NCI-H510A (cell line): ENCODE measurements at regions not wholly inside any gene's neighbourhood (a gene's known extent, or its start where the extent isn't known, plus 50 kb on each side); places are given as distances from the start of the nearest gene placed in this dataset.
"Not testable (repeated sequence)": the region's sequence is repeated elsewhere in the genome, so short reads cannot be mapped to it uniquely, and the experiment has no call there.

Experiments used
- DNase-seq: peaks from one replicate; lab custom pipeline; 2025; lab: John Stamatoyannopoulos, UW

DNA sequence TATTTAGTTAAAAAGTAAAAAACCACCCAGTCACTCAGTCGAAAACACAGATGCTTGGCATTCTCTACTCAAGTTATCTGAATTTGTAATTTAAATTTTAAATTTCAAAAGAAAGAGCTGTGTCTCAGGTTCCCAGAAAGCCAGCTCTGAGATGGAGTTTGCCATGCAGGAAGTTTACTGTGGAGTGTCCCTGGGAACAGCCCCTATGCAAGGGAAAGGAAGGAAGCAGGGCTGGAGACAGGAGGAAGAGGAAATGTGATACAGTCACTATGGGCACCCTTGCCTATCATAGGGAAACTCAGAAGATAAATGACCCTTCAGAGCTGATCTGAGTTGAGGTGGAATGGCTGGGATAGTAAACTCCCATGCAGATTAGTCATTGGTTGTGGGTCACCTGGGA lies 408.8 kb upstream of the ACTBL2 start:
- DNase-seq: no peak

GRCh38 chr5:57889558-57889957 lies 406.9 kb upstream of the ACTBL2 start:
- no peak for DNase-seq

GRCh38 chr5:57887851-57888621 lies 405.4 kb upstream of the ACTBL2 start:
- no peak for DNase-seq

DNA sequence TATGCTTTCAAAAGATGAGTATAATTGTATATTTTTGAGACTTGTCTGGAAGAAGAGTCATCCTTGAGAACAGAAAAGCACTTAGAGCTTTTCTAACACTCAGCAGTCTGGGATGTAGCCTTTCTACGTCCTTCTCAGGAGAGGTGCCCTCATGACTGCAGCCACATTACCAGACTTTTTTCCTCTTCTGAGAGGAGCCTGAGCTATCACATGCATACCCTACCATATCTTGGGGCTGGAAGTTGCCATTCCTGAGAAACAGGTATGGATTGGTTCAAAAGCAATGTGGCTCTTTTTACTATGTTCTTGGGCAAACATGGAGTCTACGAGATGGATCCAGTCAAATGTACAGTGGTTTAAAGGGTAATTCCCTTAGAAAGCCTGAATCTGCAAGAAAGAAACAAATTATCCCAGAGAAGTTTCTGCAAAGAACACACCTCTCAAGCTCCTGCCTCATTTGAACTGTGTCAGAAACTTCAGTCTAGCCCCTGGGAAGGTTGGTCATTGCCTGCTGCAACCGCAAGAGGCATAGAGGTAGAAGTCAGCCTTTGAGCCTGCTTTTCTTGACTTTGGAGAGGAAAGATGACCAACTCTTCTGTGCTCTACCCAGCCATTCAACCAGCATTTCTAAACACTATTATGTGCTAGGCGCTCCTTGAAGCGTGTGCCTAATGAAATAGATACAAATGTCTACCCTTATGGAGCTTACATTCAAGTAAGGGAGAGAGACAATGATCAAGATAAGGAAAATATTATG lies 401.9 kb upstream of the ACTBL2 start:
- DNase-seq: no peak

- DNase-seq: no peak
These were observed 397.6 kb upstream of the ACTBL2 start for GRCh38 chr5:57880216-57880615.

- no peak for DNase-seq
These were observed 395.7 kb upstream of the ACTBL2 start for GRCh38 chr5:57878301-57878722.

DNA sequence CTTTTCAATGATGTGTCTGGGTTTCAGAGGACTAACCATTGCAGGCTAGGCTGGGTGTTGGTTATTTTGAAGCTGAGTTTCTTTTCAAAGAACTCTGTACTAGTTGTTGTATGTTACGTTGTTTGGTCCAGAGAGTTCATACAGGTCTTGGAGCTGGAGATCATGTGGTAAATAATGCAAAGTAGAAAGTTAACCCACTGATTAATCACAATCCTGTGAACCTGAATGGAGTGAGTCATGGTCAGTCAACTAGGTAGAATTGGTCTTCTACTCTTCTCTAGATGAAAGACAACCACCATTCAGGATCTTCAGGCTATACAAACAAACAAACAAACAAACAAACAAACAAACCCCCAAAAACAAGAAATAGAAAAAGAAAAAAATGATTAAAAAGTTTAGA lies 388.9 kb upstream of the ACTBL2 start:
- no peak for DNase-seq

DNA sequence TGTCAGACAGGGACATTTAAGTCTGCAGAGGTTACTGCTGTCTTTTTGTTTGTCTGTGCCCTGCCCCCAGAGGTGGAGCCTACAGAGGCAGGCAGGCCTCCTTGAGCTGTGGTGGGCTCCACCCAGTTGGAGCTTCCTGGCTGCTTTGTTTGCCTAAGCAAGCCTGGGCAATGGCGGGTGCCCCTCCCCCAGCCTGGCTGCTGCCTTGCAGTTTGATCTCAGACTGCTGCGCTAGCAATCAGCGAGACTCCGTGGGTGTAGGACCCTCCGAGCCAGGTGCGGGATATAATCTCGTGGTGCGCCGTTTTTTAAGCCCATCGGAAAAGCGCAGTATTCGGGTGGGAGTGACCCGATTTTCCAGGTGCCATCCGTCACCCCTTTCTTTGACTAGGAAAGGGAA lies 387.7 kb upstream of the ACTBL2 start:
- not testable (repeated sequence) for DNase-seq

GRCh38 chr5:57863661-57864060 lies 381.1 kb upstream of the ACTBL2 start:
- DNase-seq: no peak

DNA sequence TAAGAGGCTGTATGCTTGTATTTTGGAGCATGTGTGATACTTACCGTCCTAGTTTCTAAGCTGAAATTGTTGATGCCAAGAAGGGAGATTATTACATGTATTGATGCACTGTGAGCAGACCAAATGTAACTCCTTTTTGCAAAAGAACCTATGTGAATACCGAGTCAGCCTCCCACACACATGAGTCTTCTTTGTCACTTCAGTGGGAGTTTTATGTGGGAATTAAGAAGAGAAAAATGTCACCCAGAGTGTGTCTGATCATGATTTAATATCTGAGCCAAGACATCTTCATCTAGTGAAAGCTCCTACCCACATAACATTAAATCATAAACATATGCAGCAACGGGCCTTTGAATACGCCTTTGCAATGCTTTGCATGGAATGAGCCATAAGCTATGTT lies 380.3 kb upstream of the ACTBL2 start:
- no peak for DNase-seq

DNA sequence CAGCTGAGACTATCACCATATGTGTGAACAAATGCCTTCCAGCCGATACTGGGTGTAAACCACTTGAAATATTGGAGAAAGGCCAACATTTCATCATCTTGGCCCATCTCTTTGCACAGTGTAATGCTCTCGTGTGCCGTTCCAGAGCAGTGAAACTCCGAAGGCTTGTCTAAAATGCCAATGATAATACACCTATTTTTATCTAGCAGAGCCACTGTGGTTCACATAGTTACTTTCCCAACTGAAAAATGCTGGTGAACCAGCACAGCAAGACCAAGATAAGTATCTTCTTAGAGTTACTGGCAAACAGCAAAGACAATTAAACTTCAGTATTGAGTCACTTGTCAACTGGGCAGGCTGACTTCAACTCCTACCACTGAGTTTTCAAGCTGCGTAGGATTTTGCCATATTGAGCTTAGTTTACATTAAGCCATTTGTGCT lies 379.9 kb upstream of the ACTBL2 start:
- DNase-seq: no peak

DNA sequence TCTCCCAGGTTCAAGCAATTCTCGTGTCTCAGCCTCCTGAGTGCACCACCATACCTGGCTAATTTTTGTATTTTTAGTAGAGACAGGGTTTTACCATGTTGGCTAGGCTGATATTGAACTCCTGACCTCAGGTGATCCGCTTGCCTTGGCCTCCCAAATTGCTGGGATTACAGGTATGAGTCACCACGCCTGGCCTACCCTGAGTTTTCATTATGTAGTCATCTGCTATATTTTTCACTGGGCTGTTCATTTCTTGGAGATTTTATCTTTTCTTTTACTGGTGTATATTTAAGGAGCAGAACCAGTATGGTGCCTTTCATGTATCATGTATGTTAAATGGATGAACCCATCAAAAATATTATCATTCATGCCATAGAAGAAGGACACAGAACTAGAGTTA lies 377.0 kb upstream of the ACTBL2 start:
- no peak for DNase-seq

DNA sequence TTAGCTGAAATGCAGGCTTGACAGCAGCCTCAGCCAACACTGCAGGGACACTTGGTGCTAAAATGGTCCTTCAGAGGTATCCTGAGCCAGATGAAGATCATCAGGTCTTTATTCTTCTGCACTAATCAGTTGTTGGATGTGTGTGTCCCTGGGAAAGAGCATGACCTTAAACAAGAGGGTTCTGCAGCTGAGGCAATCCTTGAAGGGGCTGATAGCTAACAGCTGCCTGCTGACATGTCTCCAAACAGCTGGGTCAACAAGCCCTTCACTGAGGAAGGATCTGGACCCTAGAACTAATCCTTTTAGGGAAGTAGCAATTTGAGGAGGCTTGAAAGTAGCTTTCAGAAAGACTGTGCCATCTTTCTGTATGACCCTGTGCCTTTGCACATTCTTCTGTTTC lies 376.3 kb upstream of the ACTBL2 start:
- DNase-seq: no peak

GRCh38 chr5:57857696-57858095 lies 375.1 kb upstream of the ACTBL2 start:
- no peak for DNase-seq

- DNase-seq: no peak
These were observed 373.2 kb upstream of the ACTBL2 start for GRCh38 chr5:57855831-57856230.

DNA sequence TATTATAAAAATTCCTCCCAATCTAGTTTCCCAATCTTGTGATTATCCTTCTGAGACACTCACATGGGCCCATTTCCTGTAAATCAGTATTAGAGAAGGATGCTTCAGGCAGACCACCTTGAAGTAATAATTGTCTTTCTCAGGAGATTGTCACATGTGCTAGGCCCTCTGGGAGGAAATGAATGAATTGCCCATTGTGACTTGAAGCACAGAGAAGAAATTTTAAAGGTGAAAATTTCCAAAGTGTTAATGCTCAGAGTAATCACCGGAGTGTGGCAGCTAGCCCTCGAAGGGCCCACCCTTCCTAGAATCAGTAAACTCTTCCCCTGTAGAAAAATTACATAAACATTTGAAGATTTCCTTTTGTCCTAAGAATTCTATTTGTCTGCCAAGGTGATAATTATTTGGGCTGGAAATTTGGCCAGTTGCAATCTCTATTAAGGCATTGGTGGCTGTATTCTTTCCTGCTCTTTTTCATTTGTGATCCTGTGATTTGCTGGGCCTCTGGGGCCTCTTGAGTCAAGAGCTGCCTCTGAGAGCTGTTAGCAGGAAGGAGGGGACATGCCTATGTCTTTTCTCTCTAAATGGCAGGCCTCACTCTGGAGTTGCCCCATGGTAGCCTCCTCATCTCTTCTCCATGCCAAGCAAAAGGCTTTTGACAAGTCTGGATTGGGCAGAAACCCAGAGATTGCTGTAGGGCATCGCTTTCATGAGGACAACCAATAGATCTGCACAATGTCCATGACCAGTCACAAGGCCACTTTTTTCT lies 371.5 kb upstream of the ACTBL2 start:
- no peak for DNase-seq

GRCh38 chr5:57850109-57850508 lies 367.5 kb upstream of the ACTBL2 start:
- no peak for DNase-seq

DNA sequence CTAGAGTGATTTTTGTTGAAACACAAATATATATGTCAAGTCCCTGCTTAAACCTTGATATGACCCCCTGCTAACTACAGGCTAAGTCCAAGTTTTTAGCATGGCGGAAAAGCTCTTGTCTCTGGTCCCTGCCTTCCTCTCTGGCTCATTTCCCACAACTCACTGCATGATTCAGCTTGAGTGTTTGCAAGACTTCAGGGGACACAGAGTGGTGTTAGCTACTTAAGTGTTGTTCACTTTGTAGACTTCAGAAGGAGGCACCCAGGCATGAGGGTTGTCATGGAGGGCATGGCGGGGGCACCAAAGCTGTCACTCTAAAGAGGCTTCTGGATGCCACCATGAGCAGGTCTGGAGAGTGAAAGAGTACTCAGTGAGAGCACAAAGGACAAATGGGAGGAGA lies 362.4 kb upstream of the ACTBL2 start:
- DNase-seq: no peak

DNA sequence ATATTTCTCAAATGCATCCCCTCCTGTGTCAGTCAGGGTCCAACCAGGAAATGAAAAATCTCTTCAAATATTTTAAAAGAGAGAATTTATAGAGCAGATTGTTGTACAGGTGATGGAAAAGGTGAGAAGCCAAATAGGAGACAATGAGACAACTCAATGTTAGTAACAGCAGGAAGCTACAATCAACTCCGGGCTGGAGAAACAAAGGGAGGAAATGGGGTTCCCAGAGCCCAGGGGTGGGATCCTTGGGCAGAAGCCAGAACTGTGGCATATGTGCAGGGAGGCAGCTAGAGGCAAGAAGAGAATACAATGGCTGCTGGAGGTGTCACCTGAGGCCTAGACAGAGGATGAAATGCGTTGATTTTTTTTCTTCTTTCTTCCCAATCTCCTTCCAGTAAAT lies 361.8 kb upstream of the ACTBL2 start:
- no peak for DNase-seq

GRCh38 chr5:57843059-57843367 lies 360.4 kb upstream of the ACTBL2 start:
- no peak for DNase-seq

DNA sequence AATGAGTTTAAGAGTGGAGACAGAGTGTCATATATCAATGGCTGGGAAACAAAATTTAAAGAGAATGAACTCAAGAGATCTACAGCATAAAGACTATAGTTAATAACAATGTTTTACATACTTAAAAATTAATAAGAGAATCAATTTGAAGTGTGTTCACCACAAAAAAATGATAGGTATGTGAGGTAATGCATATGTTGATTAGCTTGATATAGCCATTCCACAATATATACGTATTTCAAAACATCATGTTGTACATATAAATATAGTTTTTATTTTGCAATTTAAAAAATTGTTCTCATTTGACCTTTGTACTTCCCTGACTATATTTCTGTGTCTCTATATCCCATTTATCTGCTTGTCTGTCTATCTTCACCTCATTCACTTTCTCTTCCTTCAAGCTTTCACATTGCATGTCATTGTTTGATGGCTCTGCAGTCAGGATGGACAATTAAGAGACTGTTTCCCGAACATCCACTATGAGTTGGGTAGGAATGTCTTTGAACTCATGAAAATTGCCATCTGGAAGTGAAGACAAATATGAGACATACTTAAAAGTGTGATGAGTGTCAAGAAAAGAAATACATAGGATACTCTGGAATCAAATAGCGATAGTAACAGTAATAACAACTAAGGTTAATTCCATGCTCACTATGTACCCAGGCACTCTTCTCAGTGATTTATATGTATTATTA lies 359.9 kb upstream of the ACTBL2 start:
- no peak for DNase-seq

DNA sequence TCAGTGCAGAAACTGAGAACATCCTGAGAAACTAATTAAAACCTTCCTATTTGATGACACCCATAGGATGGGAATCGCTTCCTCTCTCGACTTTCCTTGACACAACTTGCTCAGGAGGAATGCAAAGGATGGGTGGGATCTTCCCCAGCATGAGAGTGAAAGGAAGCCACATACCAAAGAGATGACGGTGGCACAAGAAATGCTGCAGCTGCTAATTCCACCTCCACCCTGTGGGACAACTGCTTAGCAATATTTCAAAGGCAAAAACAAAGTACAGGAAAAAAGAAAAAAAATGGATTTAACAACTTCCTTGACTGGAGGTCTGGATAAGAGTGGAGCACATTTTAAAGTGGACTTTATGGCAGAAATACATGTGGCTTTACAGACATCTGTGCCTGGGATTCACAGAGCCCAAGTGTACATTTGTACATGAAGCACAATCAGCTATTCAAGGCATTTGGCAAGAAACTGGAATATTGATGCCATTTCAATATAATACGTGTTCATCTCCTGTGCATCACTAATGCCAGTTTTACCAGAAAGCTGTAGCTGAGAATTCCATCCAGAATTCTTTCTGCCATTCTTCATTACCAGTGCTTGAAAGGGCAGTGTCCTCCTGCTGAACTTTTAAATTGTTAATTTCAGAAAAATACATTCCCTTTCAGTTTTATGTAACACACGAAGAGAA lies 359.2 kb upstream of the ACTBL2 start:
- DNase-seq: no peak
